Keratinocyte (primary cell): ENCODE measurements at regions not wholly inside any gene's neighbourhood (a gene's known extent, or its start where the extent isn't known, plus 50 kb on each side); places are given as distances from the start of the nearest gene placed in this dataset.

Source experiments
- DNase-seq: peaks from one replicate; pipeline ENCODE4 v3.0.0-alpha.2; 2011; ENCODE audit warnings: low read depth, missing footprints, low spot score
- FAIRE-seq: peaks from 2 replicates; lab custom pipeline; 2011; peaks lifted over from hg19 to GRCh38; lab: Jason Lieb, UNC
- H2AFZ ChIP-seq: 2 replicates; pipeline ENCODE4 v1.6.0; 2012; ENCODE audit warnings: low read length, control low read depth, inconsistent platforms; ENCODE audit not compliant: control insufficient read depth
- H3K27ac ChIP-seq: 2 replicates; pipeline ENCODE4 v1.5.1; 2011; ENCODE audit warnings: low read length; ENCODE audit not compliant: control insufficient read depth, insufficient read depth
- H3K27me3 ChIP-seq: 3 replicates; pipeline ENCODE4 v1.6.0; 2011; ENCODE audit warnings: low read length; ENCODE audit not compliant: control insufficient read depth, insufficient read depth; ENCODE audit errors: extremely low read depth
- H3K36me3 ChIP-seq, 2 experiments: 2 replicates in 1 of 2; 3 replicates in 1 of 2; pipeline ENCODE4 v1.5.1; 2011; ENCODE audit warnings: low read length in 2 of 2, mild to moderate bottlenecking in 1 of 2; ENCODE audit not compliant: control insufficient read depth in 2 of 2, insufficient read depth in 2 of 2; ENCODE audit errors: extremely low read depth in 1 of 2
- H3K4me1 ChIP-seq: 3 replicates; pipeline ENCODE4 v1.5.1; 2011; ENCODE audit warnings: low read length; ENCODE audit not compliant: control insufficient read depth, insufficient read depth; ENCODE audit errors: extremely low read depth
- H3K4me2 ChIP-seq: 3 replicates; pipeline ENCODE4 v1.6.0; 2011; ENCODE audit warnings: low read depth, low read length; ENCODE audit not compliant: control insufficient read depth, insufficient read depth; ENCODE audit errors: extremely low read depth
- H3K4me3 ChIP-seq, 3 experiments: fragments of 200-600 bp in 1 of 3; sonication (generic) in 1 of 3; 2 replicates in 2 of 3; 3 replicates in 1 of 3; pipeline ENCODE4 v1.5.1; 2011 to 2016; ENCODE audit warnings: low read length in 3 of 3, mild to moderate bottlenecking in 3 of 3, control low read depth in 2 of 3, inconsistent platforms in 1 of 3, low read depth in 1 of 3, mixed read lengths in 1 of 3, mixed run types in 1 of 3, moderate library complexity in 1 of 3; ENCODE audit not compliant: control insufficient read depth in 2 of 3, insufficient read depth in 2 of 3; ENCODE audit errors: extremely low read depth in 1 of 3
- H3K79me2 ChIP-seq: 2 replicates; pipeline ENCODE4 v1.6.0; 2012; ENCODE audit warnings: low read length; ENCODE audit not compliant: control insufficient read depth, insufficient read depth
- H3K9ac ChIP-seq: 3 replicates; pipeline ENCODE4 v1.6.0; 2011; ENCODE audit warnings: low read length; ENCODE audit not compliant: control insufficient read depth, insufficient read depth; ENCODE audit errors: extremely low read depth
- H3K9me1 ChIP-seq: 3 replicates; pipeline ENCODE4 v1.6.0; 2011; ENCODE audit warnings: low read length; ENCODE audit not compliant: control insufficient read depth, insufficient read depth; ENCODE audit errors: extremely low read depth
- H3K9me3 ChIP-seq: 2 replicates; pipeline ENCODE4 v1.5.1; 2012; ENCODE audit warnings: low read depth, low read length; ENCODE audit not compliant: control insufficient read depth
- H4K20me1 ChIP-seq: 3 replicates; pipeline ENCODE4 v1.6.0; 2011; ENCODE audit warnings: low read length; ENCODE audit not compliant: control insufficient read depth, insufficient read depth; ENCODE audit errors: extremely low read depth
- EZH2 ChIP-seq: IDR thresholded peaks from one replicate; pipeline ENCODE4 v1.6.1; 2012; ENCODE audit warnings: inconsistent platforms, mild to moderate bottlenecking, low read length, moderate library complexity
- dilution Hi-C: fragments of 300-500 bp; cut with MboI; formaldehyde crosslinking; loops from one replicate; pipeline ENCODE4 v1.7.0; 2020; ENCODE audit warnings: low sequenced_read_pairs; ENCODE audit not compliant: extremely low pct_ligation_motif_present
- TF ChIP-seq, protein P1 (sequence below), 3 experiments: IDR thresholded peaks in 1 of 3; conservative IDR thresholded peaks in 1 of 3; optimal IDR thresholded peaks in 1 of 3; 2 replicates in 2 of 3; 3 replicates in 1 of 3; pipeline versions ENCODE3 to v1.5.1; 2011; ENCODE audit warnings: low read length in 3 of 3, mild to moderate bottlenecking in 3 of 3, moderate library complexity in 2 of 3, control low read depth in 1 of 3, inconsistent platforms in 1 of 3; ENCODE audit not compliant: insufficient read depth in 2 of 3; ENCODE audit errors: extremely low read depth in 1 of 3

DNA sequence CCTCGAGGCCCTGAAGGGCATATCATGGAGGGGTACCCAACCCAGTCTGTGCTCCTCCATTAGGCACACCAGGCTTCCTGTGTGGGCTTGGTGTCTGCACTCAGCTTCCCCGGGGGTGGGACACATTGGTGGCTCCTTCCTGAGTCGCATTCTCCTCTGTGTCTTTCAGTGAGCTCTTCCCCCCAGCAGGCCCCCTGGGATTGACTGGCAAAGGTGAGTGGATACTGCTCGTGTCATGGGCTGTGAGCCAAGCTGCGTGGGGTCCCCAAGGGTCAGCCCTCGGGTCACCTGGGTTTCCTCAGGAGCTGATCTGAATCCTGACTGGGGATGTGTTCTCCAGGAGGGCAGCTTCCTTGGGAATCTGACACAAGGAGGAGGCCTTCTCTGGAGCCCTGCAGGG, 231.0 kb downstream of the SNRPN start:
- TF ChIP-seq, protein P1, sequence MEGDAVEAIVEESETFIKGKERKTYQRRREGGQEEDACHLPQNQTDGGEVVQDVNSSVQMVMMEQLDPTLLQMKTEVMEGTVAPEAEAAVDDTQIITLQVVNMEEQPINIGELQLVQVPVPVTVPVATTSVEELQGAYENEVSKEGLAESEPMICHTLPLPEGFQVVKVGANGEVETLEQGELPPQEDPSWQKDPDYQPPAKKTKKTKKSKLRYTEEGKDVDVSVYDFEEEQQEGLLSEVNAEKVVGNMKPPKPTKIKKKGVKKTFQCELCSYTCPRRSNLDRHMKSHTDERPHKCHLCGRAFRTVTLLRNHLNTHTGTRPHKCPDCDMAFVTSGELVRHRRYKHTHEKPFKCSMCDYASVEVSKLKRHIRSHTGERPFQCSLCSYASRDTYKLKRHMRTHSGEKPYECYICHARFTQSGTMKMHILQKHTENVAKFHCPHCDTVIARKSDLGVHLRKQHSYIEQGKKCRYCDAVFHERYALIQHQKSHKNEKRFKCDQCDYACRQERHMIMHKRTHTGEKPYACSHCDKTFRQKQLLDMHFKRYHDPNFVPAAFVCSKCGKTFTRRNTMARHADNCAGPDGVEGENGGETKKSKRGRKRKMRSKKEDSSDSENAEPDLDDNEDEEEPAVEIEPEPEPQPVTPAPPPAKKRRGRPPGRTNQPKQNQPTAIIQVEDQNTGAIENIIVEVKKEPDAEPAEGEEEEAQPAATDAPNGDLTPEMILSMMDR (optimal IDR thresholded peaks at IDR 0.05 in 1 of 3, IDR thresholded peaks at IDR 0.05 in 1 of 3, conservative IDR thresholded peaks at IDR 0.05 in 1 of 3; ENCODE audit: extremely low read depth in 1 of 3, insufficient read depth in 2 of 3, low read length in 3 of 3): no peak
- no peak for TF ChIP-seq EZH2
- Histone ChIP-seq H3K9ac (no peak overlapping the region), H3K4me3 (no peak overlapping the region), H3K9me1 (no peaks in the 10 kb centered on the region), H2AFZ (no peak overlapping the region), H3K79me2 (no peaks in the 10 kb centered on the region), H3K36me3 (no peaks in the 10 kb centered on the region), H3K9me3 (peaks cover 25% of the 10 kb centered on the region), H3K4me1 (no peaks in the 10 kb centered on the region), H3K27me3 (no peaks in the 10 kb centered on the region), H3K27ac (no peak overlapping the region), H3K4me2 (no peak overlapping the region), H4K20me1 (no peaks in the 10 kb centered on the region)
- no peak for FAIRE-seq
- DNase-seq: no peak
- dilution Hi-C loops: no loop called here

DNA sequence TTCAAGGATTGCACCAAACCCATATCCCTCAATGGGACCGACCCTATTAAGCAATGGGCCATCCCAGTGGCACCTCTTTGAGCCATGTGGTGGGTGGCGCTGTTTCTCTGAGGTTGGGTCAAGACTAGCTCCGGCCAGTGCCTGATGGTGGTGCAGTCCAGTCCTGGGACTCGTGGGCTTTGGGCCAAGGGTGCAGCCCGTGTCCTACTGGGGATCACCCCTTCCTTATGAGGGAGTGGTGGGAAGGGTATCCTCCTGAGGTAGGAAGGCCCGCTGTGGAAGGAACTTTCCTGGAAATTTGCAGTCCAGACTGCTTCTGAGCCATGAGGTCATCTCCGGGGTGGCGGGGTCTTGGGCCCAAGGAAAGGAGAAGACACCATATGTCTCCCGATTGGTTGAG, 231.6 kb downstream of the SNRPN start:
- Histone ChIP-seq H3K9me1 (no peaks in the 10 kb centered on the region), H3K4me2 (no peak overlapping the region), H3K4me1 (no peaks in the 10 kb centered on the region), H3K79me2 (no peaks in the 10 kb centered on the region), H3K9ac (no peak overlapping the region), H3K4me3 (no peak overlapping the region), H3K27me3 (no peaks in the 10 kb centered on the region), H3K36me3 (no peaks in the 10 kb centered on the region), H3K27ac (no peak overlapping the region), H2AFZ (no peak overlapping the region), H3K9me3 (peaks cover 24% of the 10 kb centered on the region), H4K20me1 (no peaks in the 10 kb centered on the region)
- TF ChIP-seq EZH2: no peak
- FAIRE-seq (no peak), DNase-seq (no peak)
- dilution Hi-C loops: no loop called here

DNA sequence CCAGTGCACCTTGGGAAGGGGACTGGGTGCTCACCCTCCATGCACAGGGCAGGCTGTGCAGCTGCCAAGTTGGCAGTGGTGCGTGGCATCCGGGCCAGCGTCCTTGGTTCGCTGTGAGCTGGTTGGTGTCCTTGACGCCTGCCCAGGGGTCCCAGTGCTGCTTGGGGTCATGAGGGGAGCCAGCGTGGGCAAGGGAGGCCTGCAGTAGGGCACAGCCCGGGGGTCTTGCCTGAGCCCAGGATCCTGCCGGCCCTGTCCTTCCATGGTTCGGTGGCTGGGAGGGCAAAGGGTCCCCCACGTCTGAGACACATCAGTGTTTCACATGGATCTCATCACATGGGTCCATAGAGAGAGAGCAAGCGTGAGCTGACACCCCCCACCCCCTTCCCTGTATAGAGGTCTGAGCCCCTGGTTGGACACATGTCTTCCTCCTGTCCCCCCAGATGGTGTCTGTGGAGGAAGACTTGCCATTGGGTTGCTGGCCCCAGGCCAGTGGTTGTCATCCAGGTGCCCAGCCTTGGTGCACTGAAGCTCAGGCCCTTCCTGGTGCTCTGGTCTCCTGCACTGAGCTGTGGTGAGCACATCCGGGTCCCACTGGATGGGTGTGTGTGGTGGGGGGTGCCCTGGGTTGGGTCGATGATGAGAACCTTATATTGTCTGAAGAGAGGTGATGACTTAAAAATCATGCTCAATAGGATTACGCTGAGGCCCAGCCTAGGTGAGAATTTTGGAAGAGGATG, 232.3 kb downstream of the SNRPN start:
- H3K4me3 ChIP-seq: no peak overlapping the region
- no peak overlapping the region for H3K27ac ChIP-seq
- no peak overlapping the region for H3K9ac ChIP-seq
- no peak overlapping the region for H3K4me2 ChIP-seq
- no peaks in the 10 kb centered on the region for H3K27me3 ChIP-seq
- H2AFZ ChIP-seq: no peak overlapping the region
- H3K36me3 ChIP-seq: no peaks in the 10 kb centered on the region
- FAIRE-seq (no peak), DNase-seq (no peak)
- TF ChIP-seq, protein P1 (optimal IDR thresholded peaks at IDR 0.05 in 1 of 3, IDR thresholded peaks at IDR 0.05 in 1 of 3, conservative IDR thresholded peaks at IDR 0.05 in 1 of 3; ENCODE audit: extremely low read depth in 1 of 3, insufficient read depth in 2 of 3, low read length in 3 of 3): no peak
- TF ChIP-seq EZH2: no peak
- H3K79me2 ChIP-seq: no peaks in the 10 kb centered on the region
- no peaks in the 10 kb centered on the region for H4K20me1 ChIP-seq
- dilution Hi-C loops: no loop called here
- peaks cover 21% of the 10 kb centered on the region for H3K9me3 ChIP-seq
- H3K9me1 ChIP-seq: no peaks in the 10 kb centered on the region
- no peaks in the 10 kb centered on the region for H3K4me1 ChIP-seq
